Inflammatory macrophage treated with lipopolysaccharide for 1 hour (primary cell): ENCODE measurements at regions not wholly inside any gene's neighbourhood (a gene's known extent, or its start where the extent isn't known, plus 50 kb on each side); places are given as distances from the start of the nearest gene placed in this dataset.
"Not testable (repeated sequence)": the region's sequence is repeated elsewhere in the genome, so short reads cannot be mapped to it uniquely, and the experiment has no call there.

Source experiments
- DNase-seq, 2 donors: peaks; one replicate each; pipeline ENCODE4 v3.0.0-alpha.2; 2020 to 2022

GRCh38 chr6:141437011-141437410 is 695.7 kb upstream of the GJE1 start:
- no peak for DNase-seq

GRCh38 chr6:141426400-141426980 is 706.2 kb upstream of the GJE1 start:
- DNase-seq: no peak

GRCh38 chr6:141421378-141421777 is 711.3 kb upstream of the GJE1 start:
- DNase-seq: no peak

- no peak for DNase-seq
Measured at GRCh38 chr6:141418076-141418475, 714.6 kb upstream of the GJE1 start.

GRCh38 chr6:141415896-141416295 is 716.8 kb upstream of the GJE1 start:
- no peak for DNase-seq

- no peak for DNase-seq
Measured at GRCh38 chr6:141413196-141413595, 719.5 kb upstream of the GJE1 start.

GRCh38 chr6:141406761-141407160 is 726.0 kb upstream of the GJE1 start:
- DNase-seq: no peak

GRCh38 chr6:141403827-141404226 is 728.9 kb upstream of the GJE1 start:
- no peak for DNase-seq

GRCh38 chr6:141403103-141403502 is 729.6 kb upstream of the GJE1 start:
- DNase-seq: no peak

GRCh38 chr6:141402489-141402888 is 730.2 kb upstream of the GJE1 start:
- no peak for DNase-seq

GRCh38 chr6:141401851-141402250 is 730.9 kb upstream of the GJE1 start:
- no peak for DNase-seq

- DNase-seq: no peak
Measured at GRCh38 chr6:141401168-141401567, 731.6 kb upstream of the GJE1 start.

- no peak for DNase-seq
Measured at GRCh38 chr6:141398949-141399348, 733.8 kb upstream of the GJE1 start.

- DNase-seq: no peak
Measured at GRCh38 chr6:141395443-141396008, 737.2 kb upstream of the GJE1 start.

GRCh38 chr6:141394565-141395051 is 738.1 kb upstream of the GJE1 start:
- no peak for DNase-seq

- no peak for DNase-seq
Measured at GRCh38 chr6:141394125-141394536, 738.6 kb upstream of the GJE1 start.

GRCh38 chr6:141393405-141394124 is 739.2 kb upstream of the GJE1 start:
- no peak for DNase-seq

- DNase-seq: not testable (repeated sequence)
Measured at GRCh38 chr6:141391135-141391534, 741.6 kb upstream of the GJE1 start.

- DNase-seq: no peak
Measured at GRCh38 chr6:141388666-141389065, 744.1 kb upstream of the GJE1 start.

GRCh38 chr6:141370438-141370837 is 762.3 kb upstream of the GJE1 start:
- DNase-seq: no peak

- DNase-seq: not testable (repeated sequence)
Measured at GRCh38 chr6:141366796-141367195, 765.9 kb upstream of the GJE1 start.

- no peak for DNase-seq
Measured at GRCh38 chr6:141364694-141365093, 768.0 kb upstream of the GJE1 start.

GRCh38 chr6:141364232-141364631 is 768.5 kb upstream of the GJE1 start:
- DNase-seq: no peak

GRCh38 chr6:141361559-141361958 is 771.2 kb upstream of the GJE1 start:
- no peak for DNase-seq
